Panc1 (cell line): ENCODE measurements at regions not wholly inside any gene's neighbourhood (a gene's known extent, or its start where the extent isn't known, plus 50 kb on each side); places are given as distances from the start of the nearest gene placed in this dataset.

Experiments used
- ATAC-seq: fragments of 200-7000 bp; cut with Tn5 transposase; 2 replicates; pipeline ENCODE4 v1.9.1; 2020; ENCODE audit warnings: mild to moderate bottlenecking, moderate library complexity
- BruUV-seq: library from RNA; stranded (reverse); fragments of 400-500 nt; replicated peaks from 2 replicates; lab custom pipeline; 2021; lab: Mats Ljungman, UMichigan
- CTCF ChIA-PET: fragments of 300-600 bp; sonication (Branson Sonifier 250); formaldehyde crosslinking; loops from one replicate; lab custom pipeline; 2022; ENCODE audit warnings: antibody characterized with exemption; lab: Charles Lee
- POLR2A ChIA-PET: fragments of 300-600 bp; sonication (Branson Sonifier 250); formaldehyde crosslinking; loops from one replicate; lab custom pipeline; 2022; ENCODE audit warnings: antibody characterized with exemption; lab: Charles Lee
- DNase-seq: peaks from one replicate; pipeline ENCODE4 v3.0.0-alpha.2; 2010; ENCODE audit warnings: low read depth, low spot score
- H3K27ac ChIP-seq: 2 replicates; pipeline ENCODE4 v1.5.1; 2011; ENCODE audit warnings: mild to moderate bottlenecking, low read length, inconsistent platforms
- H3K27me3 ChIP-seq: fragments of 200-500 bp; sonication (Bioruptor generic); 2 replicates; pipeline ENCODE4 v1.6.0; 2014; ENCODE audit warnings: low read length, inconsistent platforms; ENCODE audit not compliant: control insufficient read depth, insufficient read depth
- H3K36me3 ChIP-seq: fragments of 200-500 bp; sonication (Bioruptor generic); 2 replicates; pipeline ENCODE4 v1.5.1; 2014; ENCODE audit warnings: inconsistent platforms, mild to moderate bottlenecking, low read length, moderate library complexity; ENCODE audit not compliant: control insufficient read depth, insufficient read depth
- H3K4me1 ChIP-seq: 2 replicates; pipeline ENCODE4 v1.5.1; 2011; ENCODE audit warnings: inconsistent platforms, mild to moderate bottlenecking, low read length, moderate library complexity; ENCODE audit not compliant: control insufficient read depth, insufficient read depth
- H3K4me3 ChIP-seq, 2 experiments: 2 replicates each; pipeline ENCODE4 v1.5.1; 2011 to 2012; ENCODE audit warnings: low read depth in 2 of 2, low read length in 2 of 2, mild to moderate bottlenecking in 2 of 2, inconsistent platforms in 1 of 2, moderate library complexity in 1 of 2
- H3K9me3 ChIP-seq: fragments of 200-500 bp; sonication (Bioruptor generic); 2 replicates; pipeline ENCODE4 v1.5.1; 2014; ENCODE audit warnings: low read depth, mild to moderate bottlenecking, inconsistent platforms, low read length, moderate library complexity; ENCODE audit not compliant: control insufficient read depth, insufficient read depth
- POLR2AphosphoS5 ChIP-seq: IDR thresholded peaks from 2 replicates; pipeline ENCODE4 v1.6.1; 2012; ENCODE audit warnings: mild to moderate bottlenecking, low read depth, low read length, moderate library complexity
- SIN3A ChIP-seq: IDR thresholded peaks from 2 replicates; pipeline ENCODE4 v1.6.1; 2012; ENCODE audit warnings: low read depth, mild to moderate bottlenecking, low read length, moderate library complexity, borderline replicate concordance; ENCODE audit not compliant: insufficient read depth
- TCF7L2 ChIP-seq: IDR thresholded peaks from 2 replicates; pipeline ENCODE4 v1.6.1; 2011; ENCODE audit warnings: mild to moderate bottlenecking, low read depth, low read length, inconsistent platforms
- in situ Hi-C: cut with HindIII; loops from 2 replicates; pipeline ENCODE4 v1.10.0; 2016; ENCODE audit warnings: low sequenced_read_pairs, low pct_unique_long_range_greater_than_20kb
- intact Hi-C: fragments of 100-400 bp; cut with micrococcal nuclease; formaldehyde crosslinking; loops from one replicate; pipeline ENCODE4 v1.10.0; 2022; ENCODE audit not compliant: unreplicated experiment
- TF ChIP-seq, protein P1 (sequence below), 2 experiments: IDR thresholded peaks; 2 replicates each; pipeline ENCODE4 v1.6.1; 2011 to 2012; ENCODE audit warnings: low read depth in 2 of 2, control low read depth in 1 of 2, low read length in 1 of 2, mild to moderate bottlenecking in 1 of 2, moderate library complexity in 1 of 2; ENCODE audit not compliant: insufficient read depth in 1 of 2
- TF ChIP-seq, protein P2 (sequence below): fragments of 450-650 bp; IDR thresholded peaks from 2 replicates; pipeline ENCODE4 v1.5.1; 2017; ENCODE audit warnings: mild to moderate bottlenecking

DNA sequence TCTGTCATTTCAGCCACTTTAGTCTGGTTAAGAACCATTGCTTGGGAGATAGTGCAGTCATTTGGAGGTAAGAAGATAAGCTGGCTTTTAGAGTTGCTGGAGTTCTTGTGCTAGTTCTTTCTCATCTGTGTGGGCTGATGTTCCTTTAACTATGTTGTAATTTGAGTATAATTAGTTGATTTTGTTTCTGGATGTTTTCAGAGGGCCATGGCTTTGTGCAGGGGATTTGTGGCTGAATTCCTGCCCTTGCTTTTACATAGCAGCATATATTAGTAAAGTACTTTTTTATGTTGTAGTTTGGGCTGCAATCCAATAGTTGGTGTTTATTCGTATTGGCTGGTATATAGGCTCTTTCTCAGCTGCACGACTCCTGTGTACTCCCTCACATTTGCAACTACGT, 339.6 kb downstream of the ANKRD50 start:
- H3K4me3 ChIP-seq = no peak overlapping the region
- H3K27ac ChIP-seq = no peak overlapping the region
- H3K9me3 ChIP-seq = no peaks in the 10 kb centered on the region
- in situ Hi-C loops = no loop called here
- POLR2A ChIA-PET = no interaction called here
- H3K36me3 ChIP-seq = no peaks in the 10 kb centered on the region
- H3K4me1 ChIP-seq = no peaks in the 10 kb centered on the region
- TF ChIP-seq, protein P1, sequence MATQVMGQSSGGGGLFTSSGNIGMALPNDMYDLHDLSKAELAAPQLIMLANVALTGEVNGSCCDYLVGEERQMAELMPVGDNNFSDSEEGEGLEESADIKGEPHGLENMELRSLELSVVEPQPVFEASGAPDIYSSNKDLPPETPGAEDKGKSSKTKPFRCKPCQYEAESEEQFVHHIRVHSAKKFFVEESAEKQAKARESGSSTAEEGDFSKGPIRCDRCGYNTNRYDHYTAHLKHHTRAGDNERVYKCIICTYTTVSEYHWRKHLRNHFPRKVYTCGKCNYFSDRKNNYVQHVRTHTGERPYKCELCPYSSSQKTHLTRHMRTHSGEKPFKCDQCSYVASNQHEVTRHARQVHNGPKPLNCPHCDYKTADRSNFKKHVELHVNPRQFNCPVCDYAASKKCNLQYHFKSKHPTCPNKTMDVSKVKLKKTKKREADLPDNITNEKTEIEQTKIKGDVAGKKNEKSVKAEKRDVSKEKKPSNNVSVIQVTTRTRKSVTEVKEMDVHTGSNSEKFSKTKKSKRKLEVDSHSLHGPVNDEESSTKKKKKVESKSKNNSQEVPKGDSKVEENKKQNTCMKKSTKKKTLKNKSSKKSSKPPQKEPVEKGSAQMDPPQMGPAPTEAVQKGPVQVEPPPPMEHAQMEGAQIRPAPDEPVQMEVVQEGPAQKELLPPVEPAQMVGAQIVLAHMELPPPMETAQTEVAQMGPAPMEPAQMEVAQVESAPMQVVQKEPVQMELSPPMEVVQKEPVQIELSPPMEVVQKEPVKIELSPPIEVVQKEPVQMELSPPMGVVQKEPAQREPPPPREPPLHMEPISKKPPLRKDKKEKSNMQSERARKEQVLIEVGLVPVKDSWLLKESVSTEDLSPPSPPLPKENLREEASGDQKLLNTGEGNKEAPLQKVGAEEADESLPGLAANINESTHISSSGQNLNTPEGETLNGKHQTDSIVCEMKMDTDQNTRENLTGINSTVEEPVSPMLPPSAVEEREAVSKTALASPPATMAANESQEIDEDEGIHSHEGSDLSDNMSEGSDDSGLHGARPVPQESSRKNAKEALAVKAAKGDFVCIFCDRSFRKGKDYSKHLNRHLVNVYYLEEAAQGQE (IDR thresholded peaks at IDR 0.05; ENCODE audit: insufficient read depth in 1 of 2, low read depth in 2 of 2, low read length in 1 of 2) = no peak
- TF ChIP-seq TCF7L2 (no peak), POLR2AphosphoS5 (no peak), SIN3A (no peak)
- TF ChIP-seq, protein P2, sequence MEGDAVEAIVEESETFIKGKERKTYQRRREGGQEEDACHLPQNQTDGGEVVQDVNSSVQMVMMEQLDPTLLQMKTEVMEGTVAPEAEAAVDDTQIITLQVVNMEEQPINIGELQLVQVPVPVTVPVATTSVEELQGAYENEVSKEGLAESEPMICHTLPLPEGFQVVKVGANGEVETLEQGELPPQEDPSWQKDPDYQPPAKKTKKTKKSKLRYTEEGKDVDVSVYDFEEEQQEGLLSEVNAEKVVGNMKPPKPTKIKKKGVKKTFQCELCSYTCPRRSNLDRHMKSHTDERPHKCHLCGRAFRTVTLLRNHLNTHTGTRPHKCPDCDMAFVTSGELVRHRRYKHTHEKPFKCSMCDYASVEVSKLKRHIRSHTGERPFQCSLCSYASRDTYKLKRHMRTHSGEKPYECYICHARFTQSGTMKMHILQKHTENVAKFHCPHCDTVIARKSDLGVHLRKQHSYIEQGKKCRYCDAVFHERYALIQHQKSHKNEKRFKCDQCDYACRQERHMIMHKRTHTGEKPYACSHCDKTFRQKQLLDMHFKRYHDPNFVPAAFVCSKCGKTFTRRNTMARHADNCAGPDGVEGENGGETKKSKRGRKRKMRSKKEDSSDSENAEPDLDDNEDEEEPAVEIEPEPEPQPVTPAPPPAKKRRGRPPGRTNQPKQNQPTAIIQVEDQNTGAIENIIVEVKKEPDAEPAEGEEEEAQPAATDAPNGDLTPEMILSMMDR = no peak
- no TSS peak for BruUV-seq
- no peak for ATAC-seq
- CTCF ChIA-PET = no interaction called here
- intact Hi-C loops = no loop called here
- H3K27me3 ChIP-seq = no peaks in the 10 kb centered on the region
- no peak for DNase-seq

DNA sequence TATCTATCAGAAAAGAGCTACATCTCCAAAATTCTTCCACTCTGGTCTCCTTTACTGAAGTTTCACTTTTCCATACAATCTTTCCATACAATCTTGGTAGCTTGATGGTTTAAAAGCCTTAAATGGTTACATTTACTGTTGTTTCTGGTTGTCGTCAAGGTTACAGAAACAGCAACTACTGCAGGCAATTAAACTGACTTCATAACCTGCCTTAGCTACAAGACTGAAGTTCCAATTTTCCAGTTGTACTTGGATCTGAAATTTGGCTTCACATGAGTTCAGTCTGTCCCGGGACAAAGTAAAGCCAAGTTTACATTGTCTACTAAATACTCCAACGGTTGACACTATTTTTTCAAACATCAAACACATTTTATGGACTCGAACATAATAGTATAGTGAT, 326.4 kb downstream of the ANKRD50 start:
- ChIA-PET CTCF (no interaction called here), POLR2A (no interaction called here)
- no peak overlapping the region for H3K4me3 ChIP-seq
- H3K27ac ChIP-seq = no peak overlapping the region
- in situ Hi-C loops = no loop called here
- no peaks in the 10 kb centered on the region for H3K4me1 ChIP-seq
- no peak for TF ChIP-seq POLR2AphosphoS5
- TF ChIP-seq, protein P1 (IDR thresholded peaks at IDR 0.05; ENCODE audit: insufficient read depth in 1 of 2, low read depth in 2 of 2, low read length in 1 of 2) = no peak
- TF ChIP-seq TCF7L2 = no peak
- TF ChIP-seq SIN3A = no peak
- TF ChIP-seq, protein P2 = no peak
- no peak for DNase-seq
- no peaks in the 10 kb centered on the region for H3K9me3 ChIP-seq
- H3K27me3 ChIP-seq = no peaks in the 10 kb centered on the region
- BruUV-seq = no TSS peak
- no peak for ATAC-seq
- H3K36me3 ChIP-seq = no peaks in the 10 kb centered on the region
- intact Hi-C loops = no loop called here
